ENCODE measurements at regions not wholly inside any gene's neighbourhood (a gene's known extent, or its start where the extent isn't known, plus 50 kb on each side); places are given as distances from the start of the nearest gene placed in this dataset.
A peak's percentile ranks its signal among the peaks of the same experiment; 100 is the strongest.

- DNase-seq: no peak
Observed at GRCh38 chr5:166505544-166505943, 1785.9 kb upstream of the WWC1 start.

GRCh38 chr5:166507810-166508425, 1783.5 kb upstream of the WWC1 start:
- DNase-seq: no peak

DNA sequence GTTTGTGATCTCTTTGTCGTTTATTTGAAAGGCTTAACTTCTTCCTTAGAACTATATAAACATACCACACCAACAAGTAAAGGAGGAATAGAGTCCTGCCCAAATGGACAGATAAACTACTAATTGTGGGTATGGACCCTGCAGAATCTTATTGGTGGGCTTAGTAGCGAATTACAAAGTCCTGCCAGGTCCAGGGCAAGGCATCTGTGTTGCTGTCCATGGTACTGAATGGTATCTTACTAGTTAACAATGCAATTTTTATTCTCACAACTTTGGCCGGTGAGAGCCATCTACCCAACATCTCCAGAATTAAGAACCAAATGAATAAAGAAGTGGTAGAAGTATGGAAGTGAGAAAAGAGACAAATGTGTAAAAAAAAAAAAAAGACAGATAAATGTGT, 1782.4 kb upstream of the WWC1 start:
- DNase-seq: no peak

- no peak for DNase-seq
Observed at GRCh38 chr5:166517976-166518375, 1773.5 kb upstream of the WWC1 start.

DNA sequence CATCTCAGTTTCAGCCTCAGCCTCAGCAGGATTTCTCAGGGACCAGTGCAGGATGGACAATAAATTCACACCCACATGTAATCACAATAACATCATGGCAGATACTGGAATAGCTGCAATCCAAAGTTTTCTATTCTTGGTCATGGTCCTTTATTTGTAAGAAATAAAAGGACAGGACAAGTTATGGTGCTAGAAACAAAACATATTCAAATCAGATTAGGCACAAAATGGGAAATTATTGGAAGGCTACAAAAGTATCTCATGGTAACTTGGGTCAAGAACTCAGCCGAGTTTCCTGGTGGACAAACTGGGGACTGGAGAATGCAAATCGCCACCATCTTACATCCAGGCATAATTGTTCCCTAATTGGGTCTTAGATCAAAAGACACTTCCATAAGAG, 1768.2 kb upstream of the WWC1 start:
- DNase-seq: no peak

DNA sequence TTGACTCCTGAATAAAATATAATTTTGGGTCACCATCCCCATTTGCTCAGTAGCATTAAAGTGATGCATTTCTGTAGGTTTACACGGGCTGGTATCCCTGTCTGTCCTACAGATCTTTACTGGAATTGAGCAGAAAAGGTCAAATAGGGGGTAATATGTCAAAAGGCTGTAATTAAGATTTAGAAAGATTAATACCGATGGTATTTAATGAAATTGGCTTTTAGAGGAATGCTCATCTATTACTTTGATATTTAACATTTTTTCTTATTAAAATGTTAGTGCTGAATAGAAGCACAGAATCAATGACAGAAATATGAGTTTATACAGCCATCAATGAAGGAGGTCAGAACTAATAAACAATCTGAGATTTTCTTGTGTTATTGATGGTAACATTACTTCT, 1762.2 kb upstream of the WWC1 start:
- DNase-seq: no peak

DNA sequence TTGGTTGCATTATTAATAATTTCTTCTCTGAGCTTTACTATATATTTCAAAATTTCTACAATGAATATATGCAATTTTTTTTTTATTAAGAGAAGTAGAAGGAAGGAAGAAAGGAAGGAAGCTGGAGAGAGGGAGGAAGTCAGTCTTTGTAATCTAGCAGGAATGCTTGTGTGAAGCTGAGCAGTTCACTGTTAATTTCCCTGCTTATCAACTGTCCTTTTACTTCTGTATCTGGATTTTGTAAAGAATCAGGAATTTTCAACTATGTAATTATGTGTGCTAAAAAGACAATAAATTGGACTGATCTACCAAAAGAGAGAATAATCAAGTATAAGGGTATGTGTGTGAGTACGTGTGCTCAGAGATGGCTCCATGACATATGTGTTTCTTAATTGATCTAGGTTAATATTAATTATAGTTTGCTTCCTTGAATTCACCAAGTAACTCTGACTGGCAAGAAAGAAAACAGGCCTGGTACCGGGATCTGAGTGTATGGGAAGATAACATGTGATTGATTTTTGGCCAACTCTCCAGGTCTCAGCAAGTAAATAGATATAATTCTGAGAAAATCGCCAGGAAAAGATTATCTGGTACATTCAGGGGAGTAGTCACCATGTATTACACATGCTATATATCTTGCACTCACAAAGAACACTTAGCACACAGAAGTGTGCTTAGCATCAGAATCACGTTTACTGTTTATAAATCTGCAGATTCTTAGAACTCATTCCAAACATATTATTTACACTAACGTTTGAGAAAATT, 1758.8 kb upstream of the WWC1 start:
- DNase-seq: no peak

DNA sequence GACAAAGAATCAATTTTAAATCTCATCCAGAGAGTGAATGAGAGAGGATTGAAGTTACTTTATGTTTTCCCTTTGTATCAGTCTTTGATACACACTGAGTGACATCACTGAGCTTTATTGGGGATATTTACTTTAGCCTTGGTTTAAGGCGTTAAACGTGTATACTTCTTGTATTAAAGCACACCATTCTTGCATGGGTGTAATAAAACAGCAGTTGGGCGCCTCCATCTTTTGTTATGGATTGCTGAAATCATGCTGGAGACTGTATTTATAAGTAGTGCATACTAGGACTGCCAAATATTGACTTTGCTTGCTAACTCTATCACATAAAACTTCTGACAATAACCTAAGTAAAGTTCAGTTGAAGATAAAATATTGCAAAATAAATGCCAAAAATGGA, 1755.8 kb upstream of the WWC1 start:
- no peak for DNase-seq

GRCh38 chr5:166540156-166540555, 1751.3 kb upstream of the WWC1 start:
- no peak for DNase-seq

GRCh38 chr5:166551384-166551783, 1740.1 kb upstream of the WWC1 start:
- peak; percentile 4 for DNase-seq

DNA sequence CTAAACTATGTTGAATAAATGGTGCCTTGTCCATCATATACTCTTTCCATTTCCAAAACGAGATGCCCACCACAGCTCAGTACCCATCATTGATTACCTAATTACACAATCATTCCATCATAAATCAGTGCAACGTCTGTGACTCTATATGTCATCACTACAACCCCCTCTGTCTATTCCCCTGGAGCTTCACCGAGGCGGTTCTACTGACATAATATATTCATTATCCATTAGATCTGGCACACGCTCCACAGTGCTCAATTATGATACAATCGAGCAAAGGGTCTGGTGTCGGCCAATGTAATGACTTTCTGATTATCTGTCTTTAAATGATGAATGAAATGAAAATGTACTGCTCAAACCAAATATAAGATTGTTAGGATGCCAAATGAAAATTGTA, 1737.7 kb upstream of the WWC1 start:
- no peak for DNase-seq

DNA sequence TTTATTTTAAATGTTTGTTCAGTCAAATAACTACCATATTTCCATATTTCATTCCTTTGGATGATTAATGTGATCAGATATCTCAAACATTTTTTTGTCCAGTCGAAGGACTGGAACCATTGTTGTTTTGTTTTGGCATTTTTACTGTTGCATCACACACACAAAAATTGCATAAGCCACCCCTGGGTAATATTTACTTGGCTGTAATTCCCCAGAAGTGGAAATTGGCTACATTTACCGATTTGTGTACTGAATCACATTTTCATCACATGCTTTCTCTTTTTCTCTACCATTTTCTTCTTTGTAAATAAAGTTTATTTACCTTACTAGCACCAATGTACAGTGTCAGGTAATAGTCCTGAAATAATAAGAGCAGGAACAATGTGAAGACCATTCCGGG, 1729.7 kb upstream of the WWC1 start:
- DNase-seq: no peak

GRCh38 chr5:166562246-166562645, 1729.2 kb upstream of the WWC1 start:
- DNase-seq: peak; percentile 0

- no peak for DNase-seq
Observed at GRCh38 chr5:166566725-166567124, 1724.7 kb upstream of the WWC1 start.

DNA sequence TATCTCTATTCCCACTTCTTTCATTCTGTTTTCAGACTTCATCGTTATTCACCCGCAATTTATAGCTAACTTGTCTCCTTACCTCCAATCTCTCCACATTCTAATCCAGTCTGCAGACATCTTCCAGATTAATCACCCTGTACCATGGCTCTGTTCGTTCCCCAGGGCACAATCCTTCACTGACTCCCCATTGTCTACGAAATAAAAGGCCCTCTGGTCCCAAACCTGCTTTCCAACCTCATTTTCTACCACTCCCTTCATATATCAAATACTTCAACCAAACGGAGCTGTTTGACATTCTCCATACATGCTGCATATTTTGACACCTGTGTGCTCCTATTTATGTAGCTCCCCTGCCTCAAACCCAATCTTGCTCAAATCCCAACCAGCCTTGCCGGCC, 1720.6 kb upstream of the WWC1 start:
- no peak for DNase-seq

GRCh38 chr5:166571668-166572067, 1719.8 kb upstream of the WWC1 start:
- DNase-seq: no peak

DNA sequence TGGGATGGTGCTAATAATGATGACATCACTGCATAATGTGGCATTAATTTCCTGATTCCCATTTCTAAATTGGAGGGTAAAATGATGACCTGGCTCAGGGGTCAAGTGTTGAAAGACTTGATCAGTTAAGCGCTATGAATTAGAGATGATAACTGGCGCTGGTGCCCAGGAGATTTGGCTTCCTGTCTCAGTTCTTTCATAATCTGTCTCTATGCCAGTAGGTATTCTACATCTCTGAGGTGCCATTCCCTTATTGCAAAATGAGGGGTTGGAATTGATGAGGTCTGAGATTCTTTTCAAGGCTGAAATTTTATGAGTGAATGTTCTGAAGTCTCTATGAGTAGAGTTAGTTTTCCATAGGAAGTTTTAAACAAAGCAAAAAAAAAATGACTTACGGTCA, 1715.1 kb upstream of the WWC1 start:
- no peak for DNase-seq

- peak; percentile 88 for DNase-seq
Observed at GRCh38 chr5:166581826-166582225, 1709.6 kb upstream of the WWC1 start.

- peak; percentile 32 for DNase-seq
Observed at GRCh38 chr5:166582416-166582815, 1709.0 kb upstream of the WWC1 start.

DNA sequence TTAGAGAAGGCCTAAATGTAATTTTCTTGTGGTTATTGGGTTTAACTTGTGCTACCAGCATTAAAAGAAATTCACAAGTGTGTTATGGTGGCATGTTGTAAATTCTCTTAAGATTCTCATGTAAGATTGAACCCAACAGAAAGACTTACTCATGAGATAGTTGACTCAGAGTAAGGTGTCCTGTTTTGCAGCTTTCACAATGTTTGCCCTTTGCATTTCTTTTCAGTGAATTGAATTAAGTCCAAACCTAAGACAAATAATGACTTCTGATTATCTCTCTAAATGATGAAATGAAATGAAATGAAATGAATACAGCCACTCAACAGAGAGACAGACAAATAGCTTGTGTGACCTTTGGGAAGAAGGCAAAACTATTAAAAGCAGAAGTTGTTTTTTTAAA, 1696.9 kb upstream of the WWC1 start:
- peak; percentile 52 for DNase-seq

- no peak for DNase-seq
Observed at GRCh38 chr5:166595274-166595951, 1696.0 kb upstream of the WWC1 start.

- DNase-seq: no peak
Observed at GRCh38 chr5:166596043-166596442, 1695.4 kb upstream of the WWC1 start.

- DNase-seq: no peak
Observed at GRCh38 chr5:166602271-166602670, 1689.2 kb upstream of the WWC1 start.

DNA sequence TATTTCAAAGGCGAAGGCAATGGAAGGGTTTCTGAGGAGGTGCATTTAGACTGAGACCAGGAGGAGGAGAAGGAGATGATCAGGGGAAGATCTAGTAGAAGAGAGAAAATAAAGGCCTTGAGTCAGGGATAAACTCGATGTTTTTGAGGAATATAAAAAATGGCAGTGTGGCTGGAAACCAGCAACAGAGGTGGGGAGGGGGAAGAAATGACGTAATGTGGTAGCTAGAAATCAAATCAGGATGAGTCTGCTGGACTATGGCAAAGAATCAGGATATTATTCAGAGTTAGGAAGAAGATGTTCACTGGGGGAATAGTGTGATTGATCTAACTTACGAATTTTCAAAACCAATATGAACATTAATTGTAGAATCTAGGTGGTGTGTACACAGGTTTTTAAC, 1673.9 kb upstream of the WWC1 start:
- no peak for DNase-seq
